SW 1271 (cell line): ENCODE measurements at regions not wholly inside any gene's neighbourhood (a gene's known extent, or its start where the extent isn't known, plus 50 kb on each side); places are given as distances from the start of the nearest gene placed in this dataset.
"Not testable (repeated sequence)": the region's sequence is repeated elsewhere in the genome, so short reads cannot be mapped to it uniquely, and the experiment has no call there.

Experiments
- DNase-seq, 2 experiments: peaks; one replicate each; lab custom pipeline; 2025; lab: John Stamatoyannopoulos, UW

GRCh38 chr12:46518729-46519128, 146.2 kb upstream of the SLC38A2 start:
- no peak for DNase-seq

GRCh38 chr12:46518169-46518568, 145.6 kb upstream of the SLC38A2 start:
- DNase-seq = no peak

GRCh38 chr12:46517579-46517962, 145.0 kb upstream of the SLC38A2 start:
- DNase-seq = no peak

GRCh38 chr12:46516933-46517578, 144.5 kb upstream of the SLC38A2 start:
- no peak for DNase-seq

GRCh38 chr12:46516238-46516932, 143.8 kb upstream of the SLC38A2 start:
- DNase-seq = no peak

- DNase-seq = no peak
These were observed 143.3 kb upstream of the SLC38A2 start for GRCh38 chr12:46515829-46516228.

GRCh38 chr12:46514886-46515285, 142.3 kb upstream of the SLC38A2 start:
- no peak for DNase-seq

GRCh38 chr12:46510257-46510656, 137.7 kb upstream of the SLC38A2 start:
- not testable (repeated sequence) for DNase-seq

- DNase-seq = no peak
These were observed 136.6 kb upstream of the SLC38A2 start for GRCh38 chr12:46509135-46509534.

- no peak for DNase-seq
These were observed 136.1 kb upstream of the SLC38A2 start for GRCh38 chr12:46508651-46509050.

- DNase-seq = no peak
These were observed 135.2 kb upstream of the SLC38A2 start for GRCh38 chr12:46507766-46508165.

GRCh38 chr12:46506961-46507360, 134.4 kb upstream of the SLC38A2 start:
- no peak for DNase-seq

- no peak for DNase-seq
These were observed 133.6 kb upstream of the SLC38A2 start for GRCh38 chr12:46506198-46506597.

- no peak for DNase-seq
These were observed 131.9 kb upstream of the SLC38A2 start for GRCh38 chr12:46504494-46504893.

GRCh38 chr12:46503637-46504175, 131.1 kb upstream of the SLC38A2 start:
- DNase-seq = no peak

- no peak for DNase-seq
These were observed 128.1 kb upstream of the SLC38A2 start for GRCh38 chr12:46500673-46501072.

GRCh38 chr12:46499901-46500300, 127.3 kb upstream of the SLC38A2 start:
- no peak for DNase-seq

GRCh38 chr12:46499226-46499625, 126.7 kb upstream of the SLC38A2 start:
- DNase-seq = no peak

- DNase-seq = no peak
These were observed 125.2 kb upstream of the SLC38A2 start for GRCh38 chr12:46497739-46498138.

- peak; percentile 28 to 82 for DNase-seq
These were observed 121.9 kb upstream of the SLC38A2 start for GRCh38 chr12:46494424-46494823.

- DNase-seq = no peak
These were observed 121.2 kb upstream of the SLC38A2 start for GRCh38 chr12:46493834-46494181.

- no peak for DNase-seq
These were observed 120.7 kb upstream of the SLC38A2 start for GRCh38 chr12:46493150-46493833.

GRCh38 chr12:46492471-46493085, 120.0 kb upstream of the SLC38A2 start:
- DNase-seq = peak; percentile 62 to 72
